ENCODE measurements at regions not wholly inside any gene's neighbourhood (a gene's known extent, or its start where the extent isn't known, plus 50 kb on each side); places are given as distances from the start of the nearest gene placed in this dataset.

- TF ChIP-seq SNAI2 (CRISPR knock-in tag; IDR thresholded peaks at IDR 0.05), result no peak; the same call in 1 of the 2 replicates
- no peak for TF ChIP-seq CREB5 (CRISPR knock-in tag; IDR thresholded peaks at IDR 0.05; ENCODE audit: low read depth)
- no peak for TF ChIP-seq ZFP30 (CRISPR knock-in tag; IDR thresholded peaks at IDR 0.05)
- no peak for TF ChIP-seq TOX (CRISPR knock-in tag; IDR thresholded peaks at IDR 0.05; ENCODE audit: borderline replicate concordance)
- no peak for TF ChIP-seq CSDC2 (CRISPR knock-in tag; IDR thresholded peaks at IDR 0.05)
- no peak for TF ChIP-seq ESRRG (CRISPR knock-in tag; IDR thresholded peaks at IDR 0.05)
- TF ChIP-seq GLIS3 (CRISPR knock-in tag; IDR thresholded peaks at IDR 0.05), result no peak
- no peak for TF ChIP-seq ZNF565 (CRISPR knock-in tag; conservative IDR thresholded peaks at IDR 0.05; ENCODE audit: low read depth)
- TF ChIP-seq ZFP3 (CRISPR knock-in tag; IDR thresholded peaks at IDR 0.05), result no peak
- no peak for TF ChIP-seq TCF4 (CRISPR knock-in tag; IDR thresholded peaks at IDR 0.05; ENCODE audit: borderline replicate concordance)
- no peak for TF ChIP-seq ARNTL (CRISPR knock-in tag; IDR thresholded peaks at IDR 0.05; ENCODE audit: borderline replicate concordance, low read depth)
- peak; percentile 76 for ATAC-seq
Measured at GRCh38 chr14:50000380-50001150, 107.7 kb downstream of the ARF6 start.

- no peak for TF ChIP-seq ISL1 (CRISPR knock-in tag; IDR thresholded peaks at IDR 0.05)
- TF ChIP-seq CREB5 (CRISPR knock-in tag; IDR thresholded peaks at IDR 0.05; ENCODE audit: low read depth), result no peak
- no peak for TF ChIP-seq PATZ1 (CRISPR knock-in tag; IDR thresholded peaks at IDR 0.05; ENCODE audit: borderline replicate concordance)
- TF ChIP-seq OSR1 (CRISPR knock-in tag; IDR thresholded peaks at IDR 0.05), result no peak
- TF ChIP-seq SNAI2 (CRISPR knock-in tag; IDR thresholded peaks at IDR 0.05), result no peak
- no peak for TF ChIP-seq ZNF8 (CRISPR knock-in tag; IDR thresholded peaks at IDR 0.05)
- TF ChIP-seq ESRRG (CRISPR knock-in tag; IDR thresholded peaks at IDR 0.05), result no peak
- no peak for TF ChIP-seq GLIS3 (CRISPR knock-in tag; IDR thresholded peaks at IDR 0.05)
- TF ChIP-seq CSDC2 (CRISPR knock-in tag; IDR thresholded peaks at IDR 0.05), result no peak
- no peak for TF ChIP-seq PPARA (CRISPR knock-in tag; IDR thresholded peaks at IDR 0.05; ENCODE audit: borderline replicate concordance)
- no peak for TF ChIP-seq POU6F1 (CRISPR knock-in tag; IDR thresholded peaks at IDR 0.05; ENCODE audit: borderline replicate concordance, low read depth)
- TF ChIP-seq ZNF70 (CRISPR knock-in tag; IDR thresholded peaks at IDR 0.05), result no peak
- TF ChIP-seq ZFP3 (CRISPR knock-in tag; IDR thresholded peaks at IDR 0.05), result no peak
- peak; percentile 54 for ATAC-seq
Measured at GRCh38 chr14:50001151-50001998, 108.5 kb downstream of the ARF6 start.

GRCh38 chr14:50001999-50002925 lies 109.4 kb downstream of the ARF6 start:
- no peak for ATAC-seq
- TF ChIP-seq ZC3H10 (CRISPR knock-in tag; IDR thresholded peaks at IDR 0.05), result no peak
- no peak for TF ChIP-seq TSHZ2 (CRISPR knock-in tag; IDR thresholded peaks at IDR 0.05)
- TF ChIP-seq ZFP30 (CRISPR knock-in tag; IDR thresholded peaks at IDR 0.05), result no peak
- TF ChIP-seq OSR1 (CRISPR knock-in tag; IDR thresholded peaks at IDR 0.05), result no peak
- TF ChIP-seq BACH2 (CRISPR knock-in tag; IDR thresholded peaks at IDR 0.05; ENCODE audit: borderline replicate concordance), result no peak
- TF ChIP-seq PPARA (CRISPR knock-in tag; IDR thresholded peaks at IDR 0.05; ENCODE audit: borderline replicate concordance), result no peak
- no peak for TF ChIP-seq SNAI2 (CRISPR knock-in tag; IDR thresholded peaks at IDR 0.05)
- TF ChIP-seq ZNF565 (CRISPR knock-in tag; conservative IDR thresholded peaks at IDR 0.05; ENCODE audit: low read depth), result no peak
- no peak for TF ChIP-seq ZNF70 (CRISPR knock-in tag; IDR thresholded peaks at IDR 0.05)
- no peak for TF ChIP-seq TCF4 (CRISPR knock-in tag; IDR thresholded peaks at IDR 0.05; ENCODE audit: borderline replicate concordance)
- TF ChIP-seq POU6F1 (CRISPR knock-in tag; IDR thresholded peaks at IDR 0.05; ENCODE audit: borderline replicate concordance, low read depth), result no peak
